ENCODE measurements at regions not wholly inside any gene's neighbourhood (a gene's known extent, or its start where the extent isn't known, plus 50 kb on each side); places are given as distances from the start of the nearest gene placed in this dataset.

DNA sequence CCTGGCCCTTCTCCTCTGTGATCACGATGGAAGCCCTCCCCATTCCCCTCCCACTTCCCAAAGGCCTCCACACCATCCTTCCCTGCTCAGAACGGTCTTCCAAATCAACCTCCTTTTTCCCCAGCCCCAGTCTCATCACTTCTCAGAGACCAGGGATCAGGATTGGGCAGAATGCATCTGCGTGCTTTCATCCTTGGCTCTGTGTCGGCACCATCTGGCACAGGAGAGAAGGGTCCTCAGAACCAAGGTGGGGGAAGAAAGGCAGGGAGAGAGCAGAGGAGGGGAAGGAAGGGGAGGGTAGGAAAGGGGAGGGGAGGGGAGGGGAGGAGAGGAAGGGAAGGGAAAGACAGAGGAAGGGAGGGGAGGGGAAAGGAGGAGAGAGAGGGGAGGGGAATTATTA lies 52.4 kb upstream of the FICD start:
- Histone ChIP-seq H3K27ac (ENCODE audit: insufficient read depth, low read length) (no peak overlapping the region), H3K79me2 (ENCODE audit: control insufficient read depth, insufficient read depth, low read length) (no peaks in the 10 kb centered on the region), H3K4me3 (replicated peaks in 1 of 4; ENCODE audit: control extremely low read depth in 1 of 4, insufficient read depth in 1 of 4, low read depth in 3 of 4, low read length in 4 of 4) (no peak overlapping the region), H3K36me3 (ENCODE audit: control insufficient read depth, insufficient read depth, low read length) (no peaks in the 10 kb centered on the region), H3K9me3 (ENCODE audit: control insufficient read depth, insufficient read depth, low read depth, low read length) (no peaks in the 10 kb centered on the region), H3K4me2 (ENCODE audit: extremely low read depth, insufficient read depth, low read length) (no peak overlapping the region), H3K27me3 (ENCODE audit: control insufficient read depth, insufficient read depth, low read length) (no peaks in the 10 kb centered on the region), H2AFZ (ENCODE audit: low read length) (no peak overlapping the region), H3K9ac (ENCODE audit: insufficient read depth, low read length) (no peak overlapping the region), H4K20me1 (ENCODE audit: control insufficient read depth, extremely low read depth, insufficient read depth, low read length) (no peaks in the 10 kb centered on the region), H3K4me1 (ENCODE audit: control insufficient read depth, extremely low read depth, insufficient read depth, low read length) (no peaks in the 10 kb centered on the region)
- TF ChIP-seq EZH2 (IDR thresholded peaks at IDR 0.05; ENCODE audit: low read length, missing control alignments): no peak
- TF ChIP-seq, protein P1, sequence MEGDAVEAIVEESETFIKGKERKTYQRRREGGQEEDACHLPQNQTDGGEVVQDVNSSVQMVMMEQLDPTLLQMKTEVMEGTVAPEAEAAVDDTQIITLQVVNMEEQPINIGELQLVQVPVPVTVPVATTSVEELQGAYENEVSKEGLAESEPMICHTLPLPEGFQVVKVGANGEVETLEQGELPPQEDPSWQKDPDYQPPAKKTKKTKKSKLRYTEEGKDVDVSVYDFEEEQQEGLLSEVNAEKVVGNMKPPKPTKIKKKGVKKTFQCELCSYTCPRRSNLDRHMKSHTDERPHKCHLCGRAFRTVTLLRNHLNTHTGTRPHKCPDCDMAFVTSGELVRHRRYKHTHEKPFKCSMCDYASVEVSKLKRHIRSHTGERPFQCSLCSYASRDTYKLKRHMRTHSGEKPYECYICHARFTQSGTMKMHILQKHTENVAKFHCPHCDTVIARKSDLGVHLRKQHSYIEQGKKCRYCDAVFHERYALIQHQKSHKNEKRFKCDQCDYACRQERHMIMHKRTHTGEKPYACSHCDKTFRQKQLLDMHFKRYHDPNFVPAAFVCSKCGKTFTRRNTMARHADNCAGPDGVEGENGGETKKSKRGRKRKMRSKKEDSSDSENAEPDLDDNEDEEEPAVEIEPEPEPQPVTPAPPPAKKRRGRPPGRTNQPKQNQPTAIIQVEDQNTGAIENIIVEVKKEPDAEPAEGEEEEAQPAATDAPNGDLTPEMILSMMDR (conservative IDR thresholded peaks at IDR 0.05 in 1 of 2, IDR thresholded peaks at IDR 0.05 in 1 of 2; ENCODE audit: low read depth in 1 of 2, low read length in 2 of 2): no peak
- no peak for DNase-seq (ENCODE audit: low read depth in 2 of 2)

DNA sequence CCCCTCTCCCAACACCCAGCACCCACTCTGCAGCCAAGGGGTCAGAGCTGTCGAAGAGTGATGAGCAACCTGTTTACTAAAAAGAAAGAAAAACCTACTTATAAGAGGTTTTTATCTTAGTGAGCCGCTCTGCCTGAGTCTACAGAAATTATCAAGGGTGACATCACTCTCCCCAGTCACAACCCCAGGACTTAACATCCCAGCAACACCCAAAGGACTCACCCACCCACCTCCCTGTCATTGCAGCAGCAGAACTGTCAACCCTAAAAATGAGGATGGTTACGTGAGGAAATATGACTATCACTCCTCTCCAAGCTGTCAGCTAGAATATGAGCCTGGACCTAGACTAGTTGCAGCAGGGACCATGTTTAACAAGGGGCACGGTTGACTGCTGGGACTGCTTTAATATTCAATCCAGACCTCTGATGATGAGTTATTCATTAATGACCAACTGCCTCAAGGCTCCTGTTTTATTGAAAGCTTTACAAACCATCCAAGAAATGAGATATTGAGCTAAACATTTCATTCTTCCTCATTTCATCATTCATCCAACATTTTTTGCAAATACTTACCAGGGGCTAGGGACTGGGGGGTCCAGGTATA lies 53.9 kb upstream of the FICD start:
- Histone ChIP-seq H3K9ac (ENCODE audit: insufficient read depth, low read length) (no peak overlapping the region), H3K9me3 (ENCODE audit: control insufficient read depth, insufficient read depth, low read depth, low read length) (no peaks in the 10 kb centered on the region), H4K20me1 (ENCODE audit: control insufficient read depth, extremely low read depth, insufficient read depth, low read length) (no peaks in the 10 kb centered on the region), H3K79me2 (ENCODE audit: control insufficient read depth, insufficient read depth, low read length) (no peaks in the 10 kb centered on the region), H3K36me3 (ENCODE audit: control insufficient read depth, insufficient read depth, low read length) (no peaks in the 10 kb centered on the region), H3K4me1 (ENCODE audit: control insufficient read depth, extremely low read depth, insufficient read depth, low read length) (no peaks in the 10 kb centered on the region), H3K27me3 (ENCODE audit: control insufficient read depth, insufficient read depth, low read length) (no peaks in the 10 kb centered on the region), H3K27ac (ENCODE audit: insufficient read depth, low read length) (no peak overlapping the region), H2AFZ (ENCODE audit: low read length) (no peak overlapping the region), H3K4me2 (ENCODE audit: extremely low read depth, insufficient read depth, low read length) (no peak overlapping the region), H3K4me3 (replicated peaks in 1 of 4; ENCODE audit: control extremely low read depth in 1 of 4, insufficient read depth in 1 of 4, low read depth in 3 of 4, low read length in 4 of 4) (no peak overlapping the region)
- no peak for TF ChIP-seq EZH2 (IDR thresholded peaks at IDR 0.05; ENCODE audit: low read length, missing control alignments)
- TF ChIP-seq, protein P1 (conservative IDR thresholded peaks at IDR 0.05 in 1 of 2, IDR thresholded peaks at IDR 0.05 in 1 of 2; ENCODE audit: low read depth in 1 of 2, low read length in 2 of 2): no peak
- DNase-seq (ENCODE audit: low read depth in 2 of 2): no peak

GRCh38 chr12:108459149-108459548 lies 55.9 kb upstream of the FICD start:
- H3K36me3 ChIP-seq (ENCODE audit: control insufficient read depth, insufficient read depth, low read length): no peaks in the 10 kb centered on the region
- no peaks in the 10 kb centered on the region for H4K20me1 ChIP-seq (ENCODE audit: control insufficient read depth, extremely low read depth, insufficient read depth, low read length)
- no peaks in the 10 kb centered on the region for H3K9me3 ChIP-seq (ENCODE audit: control insufficient read depth, insufficient read depth, low read depth, low read length)
- H3K27me3 ChIP-seq (ENCODE audit: control insufficient read depth, insufficient read depth, low read length): no peaks in the 10 kb centered on the region
- no peaks in the 10 kb centered on the region for H3K4me1 ChIP-seq (ENCODE audit: control insufficient read depth, extremely low read depth, insufficient read depth, low read length)
- TF ChIP-seq EZH2 (IDR thresholded peaks at IDR 0.05; ENCODE audit: low read length, missing control alignments): no peak
- TF ChIP-seq, protein P1 (conservative IDR thresholded peaks at IDR 0.05 in 1 of 2, IDR thresholded peaks at IDR 0.05 in 1 of 2; ENCODE audit: low read depth in 1 of 2, low read length in 2 of 2): no peak
- H3K9ac ChIP-seq (ENCODE audit: insufficient read depth, low read length): no peak overlapping the region
- no peak for DNase-seq (ENCODE audit: low read depth in 2 of 2)
- H3K4me2 ChIP-seq (ENCODE audit: extremely low read depth, insufficient read depth, low read length): no peak overlapping the region
- H3K27ac ChIP-seq (ENCODE audit: insufficient read depth, low read length): no peak overlapping the region
- H3K4me3 ChIP-seq (replicated peaks in 1 of 4; ENCODE audit: control extremely low read depth in 1 of 4, insufficient read depth in 1 of 4, low read depth in 3 of 4, low read length in 4 of 4): no peak overlapping the region
- no peak overlapping the region for H2AFZ ChIP-seq (ENCODE audit: low read length)
- H3K79me2 ChIP-seq (ENCODE audit: control insufficient read depth, insufficient read depth, low read length): no peaks in the 10 kb centered on the region
